Stimulated activated CD8-positive, alpha-beta memory T cell treated with anti-CD3 and anti-CD28 coated beads, Interleukin-7, amount 100 ng/mL, for 24 hours (primary cell): ENCODE measurements at regions not wholly inside any gene's neighbourhood (a gene's known extent, or its start where the extent isn't known, plus 50 kb on each side); places are given as distances from the start of the nearest gene placed in this dataset.
"Not testable (repeated sequence)": the region's sequence is repeated elsewhere in the genome, so short reads cannot be mapped to it uniquely, and the experiment has no call there.

Experiments
- DNase-seq: peaks from one replicate; pipeline ENCODE4 v3.0.0-alpha.2; 2020; ENCODE audit warnings: low read depth

DNA sequence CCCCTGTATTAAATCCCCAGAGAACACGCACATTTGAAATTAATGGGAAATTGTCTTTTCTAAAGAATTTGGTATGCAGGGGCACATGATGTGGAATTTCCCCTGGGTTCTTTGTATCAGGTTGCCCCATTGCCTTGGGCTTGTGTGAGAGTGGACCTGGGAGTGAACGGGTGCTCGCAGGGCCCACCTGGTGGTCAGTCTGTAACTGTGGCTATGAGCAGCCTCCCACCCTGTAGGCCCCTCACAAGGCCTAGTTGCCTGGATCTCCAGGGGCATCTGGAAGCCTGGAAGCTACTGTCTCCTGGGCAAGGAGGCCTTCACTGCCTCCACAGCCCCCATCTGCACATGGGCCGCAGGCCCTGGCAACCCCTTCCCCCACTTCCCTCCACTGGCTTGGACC, 96.7 kb downstream of the SLC25A47 start:
- DNase-seq = no peak

DNA sequence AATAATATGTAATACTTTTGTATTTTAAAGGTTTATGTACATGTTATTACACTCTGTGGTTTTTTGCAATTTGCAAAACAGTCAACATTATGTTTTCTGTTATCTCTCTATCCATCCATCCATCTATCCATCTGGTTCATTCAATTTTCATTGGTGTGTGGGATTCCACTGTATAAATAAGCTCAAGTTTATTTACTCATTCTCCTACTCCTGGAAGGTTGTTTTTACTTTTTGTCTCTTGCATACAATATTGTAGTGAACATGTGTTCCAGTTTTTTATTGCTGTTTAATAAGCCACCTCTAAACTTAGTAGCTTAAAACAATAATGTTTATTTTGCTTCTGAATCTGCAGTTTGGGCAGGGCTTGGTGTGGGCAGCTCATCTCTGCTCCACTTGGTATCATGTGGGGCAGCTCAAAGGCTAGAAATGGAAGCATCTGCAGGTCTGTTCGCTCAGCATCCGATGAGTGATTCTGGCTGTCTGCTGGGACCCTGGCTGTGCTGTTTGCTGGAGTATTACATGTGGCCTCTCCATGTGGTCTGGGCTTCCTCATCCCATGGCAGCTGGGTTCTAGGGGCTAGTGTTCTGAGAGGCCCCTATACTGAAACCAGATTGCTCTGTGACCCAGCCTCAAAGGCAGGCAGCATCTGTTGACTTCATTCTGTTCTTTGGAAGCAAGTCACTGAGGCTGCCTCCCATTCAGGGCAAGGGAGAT, 98.8 kb downstream of the SLC25A47 start:
- DNase-seq = no peak

DNA sequence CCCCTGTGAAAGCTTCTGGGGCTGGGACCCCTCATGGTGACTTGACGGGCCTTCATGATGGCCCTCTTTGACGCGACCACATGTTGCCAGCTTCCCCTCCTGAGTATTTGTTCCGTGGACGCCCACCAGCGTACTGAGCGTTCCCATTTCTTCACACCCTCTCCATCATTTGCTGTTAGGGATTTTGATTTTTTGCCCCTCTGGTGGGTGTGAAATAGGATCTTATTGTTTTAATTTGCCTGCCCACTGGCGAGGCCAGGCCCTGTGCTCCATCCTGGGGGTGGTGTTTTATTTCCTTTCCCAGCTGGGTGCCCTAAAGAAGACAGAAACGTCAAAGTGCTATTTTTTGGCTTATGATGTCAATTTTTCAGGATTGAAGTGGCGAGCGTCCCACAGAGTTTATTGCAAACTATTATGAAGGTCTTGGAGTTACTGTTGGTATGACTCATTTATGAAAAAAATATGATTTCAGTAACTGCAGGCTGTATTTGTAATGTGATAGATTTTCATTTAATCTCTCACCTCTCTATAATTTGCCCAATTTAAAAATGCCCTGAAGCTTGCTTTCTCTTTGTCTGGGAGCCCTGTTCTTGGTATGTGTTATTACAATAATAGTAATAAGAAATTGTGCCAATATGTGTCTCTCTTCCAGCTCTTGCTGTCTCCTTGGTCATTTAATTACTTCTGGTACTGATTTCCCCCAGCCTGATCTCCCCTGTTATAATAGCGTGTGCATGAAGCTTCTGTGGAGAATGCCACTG, 99.6 kb downstream of the SLC25A47 start:
- DNase-seq = no peak

DNA sequence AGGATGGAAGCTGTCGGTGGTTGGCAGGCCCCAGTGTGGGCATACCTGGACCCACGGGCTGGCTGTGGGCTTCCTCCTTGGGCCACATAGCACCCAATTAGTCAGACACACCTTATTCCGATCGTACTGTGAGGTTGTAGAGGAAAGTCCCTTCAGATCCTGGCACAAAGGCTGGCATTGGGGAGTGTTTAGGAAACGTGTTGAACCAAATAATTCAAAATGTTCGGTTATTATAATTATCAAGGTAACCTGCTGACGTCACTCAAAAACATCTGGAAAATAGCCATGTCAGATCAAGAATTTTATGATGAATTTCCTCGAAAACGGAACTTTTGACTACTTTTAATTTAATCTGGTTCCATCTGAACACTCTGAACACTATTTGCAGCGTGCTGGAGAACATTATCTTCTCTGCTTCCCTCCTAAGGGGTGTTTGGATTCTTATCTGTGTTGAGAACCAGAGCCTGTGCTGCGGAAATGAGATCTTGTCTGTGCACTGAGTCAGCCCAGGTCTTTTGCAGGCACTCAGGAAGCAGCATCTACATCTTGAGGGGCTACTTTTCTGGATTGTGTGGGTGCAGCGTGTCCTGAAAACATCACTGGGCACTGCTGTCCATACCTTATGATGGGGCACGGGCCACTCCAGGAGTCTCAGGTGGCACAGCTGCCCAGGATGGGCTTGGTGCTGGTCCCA, 100.3 kb downstream of the SLC25A47 start:
- no peak for DNase-seq

DNA sequence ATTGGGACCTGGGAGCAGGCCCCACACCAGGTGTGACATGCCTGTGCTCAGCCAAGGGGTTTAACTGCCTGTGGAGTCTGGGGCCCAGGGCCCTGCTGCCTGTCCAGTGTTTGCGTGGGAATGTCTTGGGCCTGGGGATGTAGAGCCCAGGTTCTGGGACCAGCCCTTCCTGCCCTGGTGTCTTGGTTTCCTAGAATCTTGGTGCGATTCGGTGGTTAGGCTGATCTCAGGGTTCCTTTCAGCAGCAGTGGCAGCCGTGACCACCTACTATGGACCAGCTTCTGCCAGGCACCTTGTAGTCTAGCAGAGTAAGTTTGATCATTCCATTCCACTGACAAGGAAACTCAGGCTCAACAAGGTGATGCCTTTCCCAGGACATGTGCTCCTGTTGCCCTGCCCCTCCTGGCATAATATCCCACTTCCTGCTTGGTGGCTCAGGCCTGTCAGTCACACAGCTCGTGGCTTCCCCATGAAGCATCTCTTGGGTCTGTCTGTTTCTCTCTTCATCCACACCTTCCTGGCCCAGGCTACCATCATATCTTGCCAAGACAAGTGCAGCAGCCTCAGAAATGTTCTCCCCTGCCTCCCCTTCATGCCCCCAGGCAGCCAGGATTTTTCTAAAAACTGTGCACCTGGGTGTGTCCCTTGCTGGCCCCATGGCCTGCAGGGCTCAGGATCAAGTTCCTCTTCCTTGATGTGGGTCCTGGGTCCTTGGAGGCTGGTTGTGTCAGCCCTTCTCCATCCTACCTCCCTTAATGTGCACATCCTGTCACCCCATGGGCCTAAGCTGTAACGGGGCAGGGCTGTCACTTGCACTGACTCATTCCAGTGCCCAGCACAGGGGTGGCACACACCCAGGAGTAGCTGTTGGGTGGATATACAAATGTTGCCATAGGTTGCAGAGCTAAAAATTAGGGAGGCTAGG, 101.6 kb downstream of the SLC25A47 start:
- DNase-seq = no peak

DNA sequence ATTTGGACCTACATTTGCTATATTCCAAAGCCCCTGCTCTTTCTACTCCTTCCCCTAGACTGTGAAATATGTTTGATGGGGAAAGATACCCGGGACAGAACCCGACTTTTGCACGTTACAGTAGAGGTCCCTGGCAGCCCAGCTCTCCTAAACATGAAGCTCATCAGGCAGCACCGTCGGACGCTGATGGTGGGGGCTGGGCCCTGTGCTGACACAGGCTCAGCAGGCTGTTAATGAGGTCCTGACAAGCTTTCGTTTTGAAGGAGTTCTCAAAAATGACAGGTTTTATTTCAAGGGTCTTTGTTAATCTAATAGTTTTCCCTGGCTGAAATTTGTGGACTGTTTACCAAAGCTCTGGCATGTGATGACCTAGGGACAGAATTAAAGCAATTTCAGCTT, 102.3 kb downstream of the SLC25A47 start:
- DNase-seq = no peak

DNA sequence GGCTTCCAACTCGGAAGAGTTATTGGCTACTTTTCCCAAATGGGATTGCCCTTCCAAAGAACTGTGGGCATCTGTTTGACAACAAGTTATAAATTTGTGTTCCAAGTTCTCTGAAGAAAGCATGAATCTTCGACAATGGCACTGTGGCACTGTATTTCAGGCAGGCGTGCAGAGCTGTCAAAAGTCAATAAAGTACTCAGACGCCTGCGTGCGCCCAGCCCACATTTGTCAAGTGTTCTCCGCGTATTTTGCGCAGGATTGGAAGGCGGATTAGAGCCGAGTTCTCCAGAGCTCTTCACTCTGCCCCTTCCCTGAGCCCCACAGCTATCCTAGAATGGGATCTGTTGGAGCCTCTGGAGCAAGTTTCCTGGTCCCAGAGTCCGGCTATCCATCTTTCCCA, 103.2 kb downstream of the SLC25A47 start:
- DNase-seq = no peak

DNA sequence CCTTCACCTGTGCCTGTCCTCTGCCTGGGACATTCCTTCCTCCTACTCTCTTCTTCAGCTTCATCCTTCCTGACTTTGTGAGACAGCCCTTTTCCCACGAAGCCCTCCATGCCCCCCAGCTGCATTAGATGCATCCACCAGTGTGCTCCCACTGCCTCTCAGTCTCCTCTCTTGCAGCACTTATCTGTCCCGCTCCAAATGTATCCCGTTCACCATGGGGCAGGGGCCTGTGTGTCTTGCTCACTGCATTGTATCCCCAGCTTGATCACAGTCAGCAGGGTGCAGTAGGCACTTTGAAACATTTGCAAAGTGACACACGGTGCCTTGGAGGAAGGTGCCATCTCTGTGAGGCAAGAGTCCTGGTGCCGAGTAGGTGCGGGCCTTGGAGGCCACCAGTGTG, 104.0 kb downstream of the SLC25A47 start:
- no peak for DNase-seq

DNA sequence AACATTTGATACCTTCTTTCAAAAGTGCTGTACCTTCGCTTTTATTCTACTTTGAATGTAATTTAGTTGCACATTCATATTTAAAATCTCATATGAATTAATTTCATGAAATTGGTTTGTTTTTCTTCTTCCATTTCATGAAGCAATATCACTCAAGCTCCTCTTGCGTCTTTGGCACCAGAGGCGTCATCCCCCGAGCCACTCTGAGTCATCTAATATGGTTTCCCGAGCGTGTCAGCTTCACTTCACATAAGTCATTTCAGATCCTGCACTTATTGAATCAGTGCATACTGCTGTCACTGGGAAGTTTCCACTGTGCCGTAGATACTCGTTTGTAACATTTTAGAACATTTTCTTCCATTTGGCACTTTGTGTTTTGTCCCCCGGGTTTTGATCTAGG, 105.6 kb downstream of the SLC25A47 start:
- DNase-seq = no peak

DNA sequence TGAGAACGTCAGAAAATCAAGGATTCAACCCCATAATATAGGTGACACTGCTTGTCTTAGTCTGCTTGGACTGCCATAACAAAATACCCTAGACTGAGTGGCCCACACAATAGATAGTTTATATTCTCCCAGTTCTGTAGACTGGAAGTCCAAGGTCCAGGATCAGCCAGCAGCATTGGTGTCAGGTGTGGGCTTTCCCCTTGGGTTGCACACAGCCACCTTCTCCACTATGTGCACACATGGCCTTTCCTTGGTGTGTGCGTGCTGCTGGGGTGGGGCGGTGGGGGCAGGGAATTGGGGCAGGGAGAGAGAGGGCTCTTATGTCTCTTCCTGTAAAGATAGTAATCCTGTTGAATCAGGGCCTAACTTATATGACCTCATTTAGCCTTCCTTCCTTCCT, 106.4 kb downstream of the SLC25A47 start:
- no peak for DNase-seq

DNA sequence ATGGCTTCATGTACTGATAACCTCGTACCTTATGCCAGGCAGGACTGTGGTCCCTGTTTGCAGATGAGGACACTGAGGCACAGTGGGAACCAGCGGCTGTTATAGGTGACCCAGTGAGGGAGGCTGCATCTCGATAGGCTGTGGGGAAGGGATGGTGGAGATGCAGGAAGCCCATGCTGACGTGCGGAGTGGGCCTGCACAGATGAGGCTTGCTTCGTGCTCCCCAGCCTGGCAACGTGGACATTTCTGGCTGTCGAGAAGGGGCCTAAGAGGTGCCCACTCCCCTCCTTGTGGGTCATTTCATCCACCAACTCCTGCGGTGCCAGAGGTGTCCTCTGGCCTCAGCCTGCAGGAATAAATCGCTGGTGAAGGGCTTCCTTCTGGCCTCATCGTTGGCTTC, 107.4 kb downstream of the SLC25A47 start:
- no peak for DNase-seq

DNA sequence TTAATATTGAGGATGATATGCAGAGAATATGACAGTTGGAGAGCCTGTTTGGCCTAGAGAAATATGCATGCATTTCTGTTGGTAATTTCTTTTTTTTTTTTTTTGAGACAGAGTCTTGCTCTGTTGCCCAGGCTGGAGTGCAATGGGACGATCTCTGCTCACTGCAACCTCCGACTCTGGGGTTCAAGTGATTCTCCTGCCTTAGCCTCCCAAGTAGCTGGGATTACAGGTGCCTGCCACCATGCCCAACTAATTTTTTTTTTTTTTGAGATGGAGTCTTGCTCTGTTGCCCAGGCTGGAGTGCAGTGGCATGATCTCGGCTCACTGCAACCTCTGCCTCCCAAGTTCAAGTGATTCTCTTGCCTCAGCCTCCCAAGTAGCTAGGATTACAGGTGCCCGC, 108.3 kb downstream of the SLC25A47 start:
- DNase-seq = not testable (repeated sequence)

DNA sequence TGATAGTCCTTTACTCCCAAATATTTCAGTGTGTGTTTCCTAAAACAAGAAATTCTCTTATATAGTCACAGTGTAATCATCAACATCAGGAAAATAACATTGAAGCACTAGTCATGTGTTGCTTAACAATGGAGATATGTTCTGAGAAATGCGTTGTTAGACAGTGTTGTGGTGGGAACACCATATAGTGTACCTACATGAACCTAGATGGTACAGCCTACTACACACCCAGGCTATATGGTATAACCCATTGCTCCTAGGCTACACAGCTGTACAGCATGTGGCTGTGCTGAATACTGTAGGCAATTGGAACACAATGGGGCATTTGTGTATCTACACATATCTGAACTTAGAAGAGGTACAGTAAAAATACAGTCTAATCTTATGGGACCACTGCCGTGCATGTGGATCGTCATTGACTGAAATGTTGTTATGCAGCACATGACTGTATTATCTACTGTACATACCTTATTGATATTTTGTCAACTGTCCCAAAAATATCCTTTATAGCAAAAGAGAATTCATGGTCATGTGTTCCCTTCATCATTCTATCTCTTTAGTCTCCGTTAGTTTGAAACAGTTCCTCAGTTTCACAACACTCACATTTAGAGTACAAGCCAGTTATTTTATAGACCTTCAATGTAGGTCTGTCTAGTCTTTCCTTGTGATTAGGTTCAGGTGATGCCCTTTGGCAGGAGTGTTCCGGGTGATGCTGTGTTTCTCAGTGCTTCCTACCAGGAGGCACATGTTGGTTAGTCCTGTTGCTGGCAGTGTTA, 109.7 kb downstream of the SLC25A47 start:
- DNase-seq = no peak

DNA sequence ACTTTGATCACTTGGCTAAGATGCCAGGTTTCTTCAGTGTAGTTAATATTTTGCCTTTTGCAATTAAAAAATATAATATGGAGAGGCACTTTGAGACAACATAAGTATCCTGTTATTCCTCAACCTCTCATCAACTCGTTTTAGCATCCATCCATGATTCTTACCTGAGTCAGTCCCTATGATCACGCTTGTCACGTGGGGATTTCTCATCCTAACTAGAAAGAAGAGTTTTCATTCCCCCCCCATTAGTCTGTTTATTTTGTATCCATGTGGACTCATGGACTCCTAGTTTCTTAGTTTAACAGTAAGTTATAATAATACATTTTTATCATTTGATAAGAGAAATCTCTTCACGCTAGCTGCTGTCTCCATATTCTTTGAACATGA, 110.3 kb downstream of the SLC25A47 start:
- DNase-seq = no peak

DNA sequence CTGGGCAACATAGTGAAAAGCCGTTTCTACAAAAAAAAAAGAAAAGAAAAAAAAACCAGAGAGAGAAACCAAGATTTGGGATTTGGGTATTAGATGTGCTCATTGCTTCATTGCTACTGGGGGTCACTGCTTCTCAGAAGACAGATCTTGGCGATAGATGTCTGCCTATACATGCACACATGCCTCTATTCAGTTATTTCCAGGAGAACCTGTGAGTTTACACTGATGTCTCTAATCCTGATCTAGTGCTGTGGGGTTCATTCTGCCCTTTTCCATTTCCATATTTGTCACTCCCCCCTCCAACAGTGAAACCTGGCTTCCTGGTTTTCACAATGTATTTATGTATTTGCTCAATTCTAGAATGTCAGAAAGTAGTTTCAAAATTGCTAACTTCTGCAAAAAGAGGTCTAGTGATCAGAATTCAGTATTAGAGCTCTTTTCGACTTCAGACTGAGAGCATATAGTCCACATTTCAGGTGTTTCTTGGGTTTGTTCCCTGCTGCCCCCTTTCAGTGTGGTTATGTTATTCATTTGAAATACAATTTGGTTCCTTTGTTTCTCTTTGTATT, 111.0 kb downstream of the SLC25A47 start:
- DNase-seq = no peak

DNA sequence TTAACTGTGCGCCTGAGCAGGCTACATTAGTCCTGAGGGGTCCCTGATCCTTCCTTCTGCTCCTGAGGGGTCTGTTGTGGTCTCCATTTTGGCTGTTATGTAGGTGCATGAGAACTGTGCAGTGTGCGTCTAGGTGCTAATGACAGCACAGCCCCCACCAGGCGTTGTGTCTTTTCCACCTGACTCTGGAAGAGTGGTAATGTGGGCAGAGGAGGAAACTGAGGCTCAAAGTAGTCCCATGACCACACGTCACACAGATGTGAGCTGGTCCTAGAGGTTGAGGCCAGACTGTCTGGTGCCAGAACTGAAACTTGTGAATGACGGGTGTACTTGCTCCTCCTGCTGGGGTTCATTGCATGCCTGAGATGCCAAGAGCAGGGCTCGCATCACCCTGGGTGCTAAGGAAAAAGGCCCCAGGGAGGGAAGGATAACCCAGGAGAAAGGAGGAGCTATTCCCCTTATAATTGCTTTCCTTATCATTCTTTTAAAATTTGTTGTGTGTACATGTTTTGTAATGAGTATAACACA, 111.8 kb downstream of the SLC25A47 start:
- DNase-seq = no peak

DNA sequence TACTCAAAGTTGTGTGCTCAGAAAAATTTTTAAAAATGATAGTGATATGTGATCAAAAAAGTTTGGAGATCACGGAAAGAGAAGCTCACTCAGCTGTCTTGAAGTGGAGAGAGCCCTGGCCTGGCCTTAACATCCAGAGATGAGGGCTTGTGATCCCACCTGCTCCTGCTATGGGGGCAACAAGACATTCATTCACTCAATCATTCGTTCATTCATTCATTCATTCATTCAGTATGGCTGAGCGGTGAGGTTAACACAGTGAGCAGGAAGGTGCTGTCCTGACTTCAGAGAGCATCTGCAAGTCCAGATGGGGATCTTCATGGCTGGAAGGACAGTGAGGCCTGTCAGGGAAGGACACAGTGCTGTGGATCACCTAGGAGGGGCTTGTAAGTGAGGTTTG, 112.3 kb downstream of the SLC25A47 start:
- DNase-seq = no peak

DNA sequence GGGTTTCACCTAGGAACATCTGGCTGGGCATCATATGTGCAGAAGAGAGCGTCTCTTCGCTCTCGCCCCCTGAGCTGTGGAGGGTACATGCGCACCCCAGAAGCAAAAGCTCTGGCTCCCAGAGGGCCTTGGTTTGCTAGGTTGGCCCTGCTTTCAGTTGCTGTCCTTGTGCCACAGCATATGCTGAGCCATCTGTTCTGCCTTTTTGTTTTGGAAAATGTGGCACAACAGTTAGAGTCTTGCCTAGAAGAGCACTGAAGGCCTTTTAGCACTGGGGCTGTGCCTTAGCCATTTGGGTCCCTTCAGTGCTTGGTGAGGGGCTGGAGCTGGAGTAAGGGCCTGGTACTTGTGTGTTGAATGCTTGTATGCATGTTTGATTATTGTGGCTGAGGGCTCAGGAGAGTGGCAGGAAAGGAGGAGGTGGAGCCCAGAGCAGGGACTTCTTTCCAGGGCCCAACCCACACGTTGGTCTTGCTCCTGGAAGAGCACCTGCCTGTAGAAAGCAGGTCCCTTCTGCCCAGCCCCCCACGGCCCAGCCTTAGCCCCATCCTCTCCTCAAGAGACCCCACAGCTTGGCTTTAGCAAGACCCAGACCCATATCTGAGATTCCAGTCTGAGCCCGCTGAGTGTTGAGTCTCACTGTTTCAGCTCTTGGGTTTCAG, 113.7 kb downstream of the SLC25A47 start:
- no peak for DNase-seq

DNA sequence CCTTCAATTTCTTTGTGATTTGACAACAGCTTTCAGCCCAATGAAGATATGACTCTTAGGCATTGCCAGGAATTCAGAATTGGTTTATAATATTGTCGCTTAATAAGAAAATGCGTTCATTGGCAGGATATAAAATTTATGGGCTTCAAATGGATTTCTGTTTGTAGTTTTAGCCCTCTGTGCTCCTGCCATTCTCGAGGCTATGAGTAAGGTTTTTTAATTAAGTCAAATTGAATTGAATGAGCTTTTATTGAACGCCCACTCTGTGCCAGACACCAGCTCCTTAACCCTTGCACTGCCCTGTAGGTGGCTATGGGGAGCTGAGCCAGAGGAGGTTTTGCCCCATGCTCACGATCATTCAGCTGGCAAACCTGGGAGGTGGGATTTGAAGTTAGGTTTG, 115.1 kb downstream of the SLC25A47 start:
- DNase-seq = no peak
